ENCODE measurements at regions not wholly inside any gene's neighbourhood (a gene's known extent, or its start where the extent isn't known, plus 50 kb on each side); places are given as distances from the start of the nearest gene placed in this dataset.

DNA sequence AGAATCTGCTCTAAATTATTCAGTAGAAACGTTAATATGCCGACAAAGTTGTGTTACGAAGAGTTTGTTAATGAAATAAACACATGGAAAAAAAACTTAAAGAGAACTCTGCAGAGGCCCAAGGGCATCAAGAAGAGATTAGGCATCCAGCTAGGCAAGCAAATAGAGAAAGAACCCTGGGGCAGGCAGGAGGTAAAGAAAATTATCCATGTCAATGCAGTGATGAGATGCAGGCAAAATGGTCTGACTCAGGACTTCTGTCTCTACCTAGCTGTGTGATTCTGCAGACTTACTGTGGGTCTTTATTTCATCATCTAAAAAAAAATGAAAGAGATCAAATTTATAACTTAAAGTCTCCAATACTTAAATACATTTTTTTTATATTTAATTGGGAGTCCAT lies 448.0 kb downstream of the HAO1 start:
- dilution Hi-C loops (cut with MboI; ENCODE audit: extremely low pct_ligation_motif_present, low sequenced_read_pairs): no loop called here
- FAIRE-seq: no peak
- H3K9me1 ChIP-seq (ENCODE audit: control insufficient read depth, extremely low read depth, insufficient read depth, low read length): no peaks in the 10 kb centered on the region

DNA sequence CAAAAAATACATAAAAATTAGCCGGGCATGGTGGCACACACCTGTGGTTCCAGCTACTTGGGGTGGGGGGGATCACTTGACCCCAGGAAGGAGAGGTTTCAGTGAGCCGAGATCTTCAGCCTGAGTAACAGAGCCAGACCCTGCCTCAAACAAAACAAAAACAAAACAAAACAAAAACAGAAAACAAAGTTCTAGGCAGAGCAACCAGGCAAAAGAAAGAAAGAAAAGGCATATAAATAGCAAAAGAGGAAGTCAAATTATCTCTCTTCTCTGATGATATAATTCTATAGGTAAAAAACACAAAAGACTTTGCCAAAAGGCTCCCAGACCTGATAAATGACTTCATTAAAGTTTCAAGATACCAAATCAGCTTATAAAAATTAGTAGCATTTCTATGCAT lies 446.9 kb downstream of the HAO1 start:
- Histone ChIP-seq H3K4me3 (ENCODE audit: control insufficient read depth in 2 of 3, extremely low read depth in 1 of 3, insufficient read depth in 2 of 3, low read depth in 1 of 3, low read length in 3 of 3) (no peak overlapping the region), H3K36me3 (ENCODE audit: control insufficient read depth in 2 of 2, extremely low read depth in 1 of 2, insufficient read depth in 2 of 2, low read length in 2 of 2) (no peaks in the 10 kb centered on the region), H3K9ac (ENCODE audit: control insufficient read depth, extremely low read depth, insufficient read depth, low read length) (no peak overlapping the region), H3K27me3 (ENCODE audit: control insufficient read depth, extremely low read depth, insufficient read depth, low read length) (no peaks in the 10 kb centered on the region), H3K79me2 (ENCODE audit: control insufficient read depth, insufficient read depth, low read length) (no peaks in the 10 kb centered on the region), H3K9me1 (ENCODE audit: control insufficient read depth, extremely low read depth, insufficient read depth, low read length) (no peaks in the 10 kb centered on the region), H3K4me1 (ENCODE audit: control insufficient read depth, extremely low read depth, insufficient read depth, low read length) (peaks cover 15% of the 10 kb centered on the region), H3K9me3 (ENCODE audit: control insufficient read depth, low read depth, low read length) (no peaks in the 10 kb centered on the region), H2AFZ (ENCODE audit: control insufficient read depth, low read length) (no peak overlapping the region), H4K20me1 (ENCODE audit: control insufficient read depth, extremely low read depth, insufficient read depth, low read length) (no peaks in the 10 kb centered on the region), H3K4me2 (ENCODE audit: control insufficient read depth, extremely low read depth, insufficient read depth, low read depth, low read length) (no peak overlapping the region), H3K27ac (ENCODE audit: control insufficient read depth, insufficient read depth, low read length) (no peak overlapping the region)
- dilution Hi-C loops (cut with MboI; ENCODE audit: extremely low pct_ligation_motif_present, low sequenced_read_pairs): no loop called here
- FAIRE-seq (no peak), DNase-seq (ENCODE audit: low read depth, low spot score) (no peak)
- TF ChIP-seq, protein P1, sequence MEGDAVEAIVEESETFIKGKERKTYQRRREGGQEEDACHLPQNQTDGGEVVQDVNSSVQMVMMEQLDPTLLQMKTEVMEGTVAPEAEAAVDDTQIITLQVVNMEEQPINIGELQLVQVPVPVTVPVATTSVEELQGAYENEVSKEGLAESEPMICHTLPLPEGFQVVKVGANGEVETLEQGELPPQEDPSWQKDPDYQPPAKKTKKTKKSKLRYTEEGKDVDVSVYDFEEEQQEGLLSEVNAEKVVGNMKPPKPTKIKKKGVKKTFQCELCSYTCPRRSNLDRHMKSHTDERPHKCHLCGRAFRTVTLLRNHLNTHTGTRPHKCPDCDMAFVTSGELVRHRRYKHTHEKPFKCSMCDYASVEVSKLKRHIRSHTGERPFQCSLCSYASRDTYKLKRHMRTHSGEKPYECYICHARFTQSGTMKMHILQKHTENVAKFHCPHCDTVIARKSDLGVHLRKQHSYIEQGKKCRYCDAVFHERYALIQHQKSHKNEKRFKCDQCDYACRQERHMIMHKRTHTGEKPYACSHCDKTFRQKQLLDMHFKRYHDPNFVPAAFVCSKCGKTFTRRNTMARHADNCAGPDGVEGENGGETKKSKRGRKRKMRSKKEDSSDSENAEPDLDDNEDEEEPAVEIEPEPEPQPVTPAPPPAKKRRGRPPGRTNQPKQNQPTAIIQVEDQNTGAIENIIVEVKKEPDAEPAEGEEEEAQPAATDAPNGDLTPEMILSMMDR (optimal IDR thresholded peaks at IDR 0.05 in 1 of 3, IDR thresholded peaks at IDR 0.05 in 1 of 3, conservative IDR thresholded peaks at IDR 0.05 in 1 of 3; ENCODE audit: extremely low read depth in 1 of 3, insufficient read depth in 2 of 3, low read length in 3 of 3): no peak
- no peak for TF ChIP-seq EZH2 (IDR thresholded peaks at IDR 0.05; ENCODE audit: low read length)

More for the DNA sequence above, 448.0 kb downstream of the HAO1 start:
- DNase-seq (ENCODE audit: low read depth, low spot score): no peak
- no peak overlapping the region for H3K27ac ChIP-seq (ENCODE audit: control insufficient read depth, insufficient read depth, low read length)
- H4K20me1 ChIP-seq (ENCODE audit: control insufficient read depth, extremely low read depth, insufficient read depth, low read length): no peaks in the 10 kb centered on the region
- no peaks in the 10 kb centered on the region for H3K27me3 ChIP-seq (ENCODE audit: control insufficient read depth, extremely low read depth, insufficient read depth, low read length)
- H3K4me1 ChIP-seq (ENCODE audit: control insufficient read depth, extremely low read depth, insufficient read depth, low read length): peaks cover 5% of the 10 kb centered on the region
- H2AFZ ChIP-seq (ENCODE audit: control insufficient read depth, low read length): no peak overlapping the region
- no peaks in the 10 kb centered on the region for H3K36me3 ChIP-seq (ENCODE audit: control insufficient read depth in 2 of 2, extremely low read depth in 1 of 2, insufficient read depth in 2 of 2, low read length in 2 of 2)
- no peaks in the 10 kb centered on the region for H3K79me2 ChIP-seq (ENCODE audit: control insufficient read depth, insufficient read depth, low read length)
- no peak overlapping the region for H3K9ac ChIP-seq (ENCODE audit: control insufficient read depth, extremely low read depth, insufficient read depth, low read length)
- no peak overlapping the region for H3K4me2 ChIP-seq (ENCODE audit: control insufficient read depth, extremely low read depth, insufficient read depth, low read depth, low read length)
- no peak overlapping the region for H3K4me3 ChIP-seq (ENCODE audit: control insufficient read depth in 2 of 3, extremely low read depth in 1 of 3, insufficient read depth in 2 of 3, low read depth in 1 of 3, low read length in 3 of 3)
- no peaks in the 10 kb centered on the region for H3K9me3 ChIP-seq (ENCODE audit: control insufficient read depth, low read depth, low read length)
- TF ChIP-seq, protein P1 (optimal IDR thresholded peaks at IDR 0.05 in 1 of 3, IDR thresholded peaks at IDR 0.05 in 1 of 3, conservative IDR thresholded peaks at IDR 0.05 in 1 of 3; ENCODE audit: extremely low read depth in 1 of 3, insufficient read depth in 2 of 3, low read length in 3 of 3): no peak
- no peak for TF ChIP-seq EZH2 (IDR thresholded peaks at IDR 0.05; ENCODE audit: low read length)

Measured in keratinocyte (primary cell).